Panc1 (cell line): ENCODE measurements at regions not wholly inside any gene's neighbourhood (a gene's known extent, or its start where the extent isn't known, plus 50 kb on each side); places are given as distances from the start of the nearest gene placed in this dataset.

Experiments
- CTCF ChIP-seq: fragments of 450-650 bp; IDR thresholded peaks from 2 replicates; pipeline ENCODE4 v1.5.1; 2017; ENCODE audit warnings: mild to moderate bottlenecking
- POLR2AphosphoS5 ChIP-seq: IDR thresholded peaks from 2 replicates; pipeline ENCODE4 v1.6.1; 2012; ENCODE audit warnings: mild to moderate bottlenecking, low read depth, low read length, moderate library complexity
- SIN3A ChIP-seq: IDR thresholded peaks from 2 replicates; pipeline ENCODE4 v1.6.1; 2012; ENCODE audit warnings: low read depth, mild to moderate bottlenecking, low read length, moderate library complexity, borderline replicate concordance; ENCODE audit not compliant: insufficient read depth
- TF ChIP-seq, protein P1 (sequence below), 2 experiments: IDR thresholded peaks; 2 replicates each; pipeline ENCODE4 v1.6.1; 2011 to 2012; ENCODE audit warnings: low read depth in 2 of 2, control low read depth in 1 of 2, low read length in 1 of 2, mild to moderate bottlenecking in 1 of 2, moderate library complexity in 1 of 2; ENCODE audit not compliant: insufficient read depth in 1 of 2

DNA sequence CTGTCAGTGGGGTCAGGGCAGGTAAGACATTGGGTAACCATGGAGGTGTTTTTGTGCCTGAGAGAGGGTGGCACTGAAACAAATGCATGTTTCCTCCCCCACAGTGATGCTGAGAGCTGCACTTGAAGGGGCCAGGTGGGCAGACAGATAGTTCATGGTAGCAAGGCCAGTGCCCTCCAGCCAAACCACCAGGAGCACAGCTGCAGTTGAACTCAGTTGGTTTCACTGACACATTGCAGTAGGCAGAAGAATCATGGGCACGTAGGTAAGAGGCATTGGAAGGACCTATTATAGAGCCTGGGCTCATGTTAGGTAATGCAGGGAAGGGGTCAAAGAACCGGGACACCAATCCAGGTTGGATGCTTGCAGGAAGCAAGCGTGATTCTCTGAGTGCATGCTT lies 93.2 kb upstream of the ARL4C start:
- TF ChIP-seq CTCF (no peak), POLR2AphosphoS5 (no peak), SIN3A (no peak)
- TF ChIP-seq, protein P1, sequence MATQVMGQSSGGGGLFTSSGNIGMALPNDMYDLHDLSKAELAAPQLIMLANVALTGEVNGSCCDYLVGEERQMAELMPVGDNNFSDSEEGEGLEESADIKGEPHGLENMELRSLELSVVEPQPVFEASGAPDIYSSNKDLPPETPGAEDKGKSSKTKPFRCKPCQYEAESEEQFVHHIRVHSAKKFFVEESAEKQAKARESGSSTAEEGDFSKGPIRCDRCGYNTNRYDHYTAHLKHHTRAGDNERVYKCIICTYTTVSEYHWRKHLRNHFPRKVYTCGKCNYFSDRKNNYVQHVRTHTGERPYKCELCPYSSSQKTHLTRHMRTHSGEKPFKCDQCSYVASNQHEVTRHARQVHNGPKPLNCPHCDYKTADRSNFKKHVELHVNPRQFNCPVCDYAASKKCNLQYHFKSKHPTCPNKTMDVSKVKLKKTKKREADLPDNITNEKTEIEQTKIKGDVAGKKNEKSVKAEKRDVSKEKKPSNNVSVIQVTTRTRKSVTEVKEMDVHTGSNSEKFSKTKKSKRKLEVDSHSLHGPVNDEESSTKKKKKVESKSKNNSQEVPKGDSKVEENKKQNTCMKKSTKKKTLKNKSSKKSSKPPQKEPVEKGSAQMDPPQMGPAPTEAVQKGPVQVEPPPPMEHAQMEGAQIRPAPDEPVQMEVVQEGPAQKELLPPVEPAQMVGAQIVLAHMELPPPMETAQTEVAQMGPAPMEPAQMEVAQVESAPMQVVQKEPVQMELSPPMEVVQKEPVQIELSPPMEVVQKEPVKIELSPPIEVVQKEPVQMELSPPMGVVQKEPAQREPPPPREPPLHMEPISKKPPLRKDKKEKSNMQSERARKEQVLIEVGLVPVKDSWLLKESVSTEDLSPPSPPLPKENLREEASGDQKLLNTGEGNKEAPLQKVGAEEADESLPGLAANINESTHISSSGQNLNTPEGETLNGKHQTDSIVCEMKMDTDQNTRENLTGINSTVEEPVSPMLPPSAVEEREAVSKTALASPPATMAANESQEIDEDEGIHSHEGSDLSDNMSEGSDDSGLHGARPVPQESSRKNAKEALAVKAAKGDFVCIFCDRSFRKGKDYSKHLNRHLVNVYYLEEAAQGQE (IDR thresholded peaks at IDR 0.05; ENCODE audit: insufficient read depth in 1 of 2, low read depth in 2 of 2, low read length in 1 of 2), result no peak
